OCI-LY3 (cell line): ENCODE measurements at regions not wholly inside any gene's neighbourhood (a gene's known extent, or its start where the extent isn't known, plus 50 kb on each side); places are given as distances from the start of the nearest gene placed in this dataset.

Source experiments
- CTCF ChIP-seq: fragments of 200-600, 300-600 bp; sonication (generic); IDR thresholded peaks from 2 replicates; pipeline ENCODE4 v1.5.1; 2014; ENCODE audit warnings: antibody characterized with exemption, low read length, low read depth
- EZH2phosphoT487 ChIP-seq: fragments of 200-600 bp; shearing (Covaris generic); IDR thresholded peaks from 2 replicates; pipeline ENCODE4 v1.6.1; 2018; ENCODE audit warnings: antibody characterized with exemption, mixed run types, low read depth

GRCh38 chr10:29048506-29048905 is 240.4 kb upstream of the LYZL1 start:
- TF ChIP-seq CTCF (no peak), EZH2phosphoT487 (no peak)
